Thyroid gland (tissue), 4 donors: ENCODE measurements at regions not wholly inside any gene's neighbourhood (a gene's known extent, or its start where the extent isn't known, plus 50 kb on each side); places are given as distances from the start of the nearest gene placed in this dataset.
"Not testable (repeated sequence)": the region's sequence is repeated elsewhere in the genome, so short reads cannot be mapped to it uniquely, and the experiment has no call there.

Experiments
- POLR2A ChIP-seq, 2 donors: fragments of 450-650 bp; IDR thresholded peaks; one replicate each; pipeline ENCODE4 v1.6.1; 2017; ENCODE audit warnings: antibody characterized with exemption in 2 of 2, mild to moderate bottlenecking in 2 of 2, moderate library complexity in 1 of 2
- TF ChIP-seq, protein P1 (sequence below), 6 experiments: fragments of 200-600 bp in 3 of 6; fragments of 450-650 bp in 3 of 6; sonication (generic) in 3 of 6; IDR thresholded peaks; one replicate each; pipeline ENCODE4 v1.5.1; 2016 to 2019; ENCODE audit warnings: antibody characterized with exemption in 6 of 6, mild to moderate bottlenecking in 2 of 6, inconsistent platforms in 1 of 6, moderate library complexity in 1 of 6

DNA sequence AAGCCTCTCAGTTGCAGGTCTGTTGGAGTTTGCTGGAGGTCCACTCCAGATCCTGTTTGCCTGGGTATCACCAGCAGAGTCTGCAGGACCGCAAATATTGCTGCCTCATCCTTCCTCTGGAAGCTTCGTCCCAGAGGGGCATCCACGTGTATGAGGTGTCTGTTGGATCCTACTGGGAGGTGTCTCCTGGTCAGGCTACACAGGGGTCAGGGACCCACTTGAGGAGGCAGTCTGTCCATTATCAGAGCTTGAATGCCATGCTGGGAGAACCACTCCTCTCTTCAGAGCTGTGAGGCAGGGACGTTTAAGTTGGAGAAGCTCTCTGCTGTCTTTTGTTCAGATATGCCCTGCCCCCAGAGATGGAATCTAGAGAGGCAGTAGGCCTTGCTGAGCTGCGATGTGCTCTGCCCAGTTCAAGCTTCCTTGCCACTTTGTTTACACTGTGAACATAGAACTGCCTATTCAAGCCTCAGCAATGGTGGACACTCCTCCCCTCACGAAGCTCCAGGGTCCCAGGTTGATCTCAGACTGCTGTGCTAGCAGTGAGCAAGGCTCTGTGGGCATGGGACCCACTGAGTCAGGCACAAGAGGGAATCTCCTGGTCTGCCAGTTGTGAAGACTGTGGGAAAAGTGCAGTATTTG is 81.1 kb downstream of the ATP23 start:
- TF ChIP-seq, protein P1, sequence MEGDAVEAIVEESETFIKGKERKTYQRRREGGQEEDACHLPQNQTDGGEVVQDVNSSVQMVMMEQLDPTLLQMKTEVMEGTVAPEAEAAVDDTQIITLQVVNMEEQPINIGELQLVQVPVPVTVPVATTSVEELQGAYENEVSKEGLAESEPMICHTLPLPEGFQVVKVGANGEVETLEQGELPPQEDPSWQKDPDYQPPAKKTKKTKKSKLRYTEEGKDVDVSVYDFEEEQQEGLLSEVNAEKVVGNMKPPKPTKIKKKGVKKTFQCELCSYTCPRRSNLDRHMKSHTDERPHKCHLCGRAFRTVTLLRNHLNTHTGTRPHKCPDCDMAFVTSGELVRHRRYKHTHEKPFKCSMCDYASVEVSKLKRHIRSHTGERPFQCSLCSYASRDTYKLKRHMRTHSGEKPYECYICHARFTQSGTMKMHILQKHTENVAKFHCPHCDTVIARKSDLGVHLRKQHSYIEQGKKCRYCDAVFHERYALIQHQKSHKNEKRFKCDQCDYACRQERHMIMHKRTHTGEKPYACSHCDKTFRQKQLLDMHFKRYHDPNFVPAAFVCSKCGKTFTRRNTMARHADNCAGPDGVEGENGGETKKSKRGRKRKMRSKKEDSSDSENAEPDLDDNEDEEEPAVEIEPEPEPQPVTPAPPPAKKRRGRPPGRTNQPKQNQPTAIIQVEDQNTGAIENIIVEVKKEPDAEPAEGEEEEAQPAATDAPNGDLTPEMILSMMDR (IDR thresholded peaks at IDR 0.05) = not testable (repeated sequence)
- not testable (repeated sequence) for TF ChIP-seq POLR2A (IDR thresholded peaks at IDR 0.05)
